Caco-2 (cell line): ENCODE measurements at regions not wholly inside any gene's neighbourhood (a gene's known extent, or its start where the extent isn't known, plus 50 kb on each side); places are given as distances from the start of the nearest gene placed in this dataset.

Source experiments
- BruUV-seq: library from RNA; stranded (reverse); fragments of 400-500 nt; replicated peaks from 2 replicates; lab custom pipeline; 2021; lab: Mats Ljungman, UMichigan
- CTCF ChIA-PET: fragments of 300-600 bp; sonication (Branson Sonifier 250); formaldehyde crosslinking; loops from one replicate; lab custom pipeline; 2022; ENCODE audit warnings: antibody characterized with exemption; lab: Charles Lee
- POLR2A ChIA-PET: fragments of 300-600 bp; sonication (Branson Sonifier 250); formaldehyde crosslinking; loops from one replicate; lab custom pipeline; 2022; ENCODE audit warnings: antibody characterized with exemption; lab: Charles Lee
- DNase-seq, 2 experiments: peaks; one replicate each; pipeline versions ENCODE4 v3.0.0 to v3.0.0-alpha.2; 2020 to 2022
- H3K27me3 ChIP-seq: replicated peaks from 2 replicates; pipeline ENCODE4 v1.6.0; 2011; ENCODE audit warnings: low read length; ENCODE audit not compliant: control insufficient read depth, insufficient read depth
- H3K36me3 ChIP-seq: 2 replicates; pipeline ENCODE4 v1.5.1; 2011; ENCODE audit warnings: low read length; ENCODE audit not compliant: control insufficient read depth, insufficient read depth
- H3K4me1 ChIP-seq: fragments of 250-450 bp; sonication (Bioruptor Pico); 2 replicates; pipeline ENCODE4 v1.5.1; 2020; ENCODE audit warnings: mild to moderate bottlenecking
- H3K4me3 ChIP-seq: 2 replicates; pipeline ENCODE4 v1.5.1; 2011; ENCODE audit warnings: low read depth, mild to moderate bottlenecking, control low read depth, low read length
- H3K9me3 ChIP-seq: fragments of 250-450 bp; sonication (Bioruptor Pico); 2 replicates; pipeline ENCODE4 v1.5.1; 2020; ENCODE audit warnings: mild to moderate bottlenecking, moderate library complexity
- H3K27ac Mint-ChIP-seq: one replicate; pipeline ENCODE4 v1.8.0; 2022; ENCODE audit warnings: mixed read lengths; ENCODE audit not compliant: unreplicated experiment
- H3K27me3 Mint-ChIP-seq: one replicate; pipeline ENCODE4 v1.8.0; 2022; ENCODE audit warnings: mixed read lengths; ENCODE audit not compliant: insufficient read depth, unreplicated experiment
- H3K36me3 Mint-ChIP-seq: one replicate; pipeline ENCODE4 v1.8.0; 2022; ENCODE audit warnings: mild to moderate bottlenecking, mixed read lengths; ENCODE audit not compliant: insufficient read depth, unreplicated experiment
- H3K4me1 Mint-ChIP-seq: one replicate; pipeline ENCODE4 v1.8.0; 2022; ENCODE audit warnings: low read depth, mixed read lengths; ENCODE audit not compliant: unreplicated experiment
- H3K4me3 Mint-ChIP-seq: one replicate; pipeline ENCODE4 v1.8.0; 2022; ENCODE audit warnings: mild to moderate bottlenecking, moderate library complexity, mixed read lengths; ENCODE audit not compliant: unreplicated experiment
- H3K9me3 Mint-ChIP-seq: one replicate; pipeline ENCODE4 v1.8.0; 2022; ENCODE audit warnings: mixed read lengths; ENCODE audit not compliant: unreplicated experiment
- intact Hi-C: fragments of 100-400 bp; cut with micrococcal nuclease; formaldehyde crosslinking; loops from one replicate; pipeline ENCODE4 v1.10.0; 2022; ENCODE audit not compliant: unreplicated experiment
- TF ChIP-seq, protein P1 (sequence below), 2 experiments: fragments of 200-600 bp in 1 of 2; IDR thresholded peaks; 1 replicate in 1 of 2; 2 replicates in 1 of 2; pipeline versions ENCODE4 v1.5.1 to v1.8.0; 2011 to 2022; ENCODE audit warnings: antibody characterized with exemption in 1 of 2, control low read depth in 1 of 2, inconsistent platforms in 1 of 2, low read depth in 1 of 2, low read length in 1 of 2, mild to moderate bottlenecking in 1 of 2, moderate library complexity in 1 of 2; ENCODE audit not compliant: insufficient read depth in 1 of 2, severe bottlenecking in 1 of 2, unreplicated experiment in 1 of 2

DNA sequence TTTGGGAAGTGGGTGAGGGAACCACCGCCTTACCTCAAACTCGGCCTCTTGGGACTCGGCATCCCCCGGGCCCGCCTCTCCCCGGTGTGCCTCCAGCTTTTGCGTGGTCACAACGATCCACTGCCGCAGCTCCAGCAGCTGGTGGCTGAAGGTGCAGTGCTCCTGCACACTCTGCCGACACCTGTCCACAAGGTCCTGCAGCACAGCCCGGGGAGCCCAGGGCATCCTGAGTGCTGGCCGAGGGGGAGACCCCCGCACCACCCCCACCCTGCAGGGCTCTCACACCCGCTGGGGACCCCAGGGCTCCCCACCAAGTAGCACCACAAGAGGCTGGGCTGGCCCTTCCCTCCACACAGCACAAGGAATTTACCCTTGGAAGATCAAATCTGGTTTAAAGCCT, 76.6 kb downstream of the SYNE3 start:
- H3K4me1 Mint-ChIP-seq: peaks cover 11% of the 10 kb centered on the region
- no peak overlapping the region for H3K27ac Mint-ChIP-seq
- no peaks in the 10 kb centered on the region for H3K36me3 Mint-ChIP-seq
- no peaks in the 10 kb centered on the region for H3K27me3 Mint-ChIP-seq
- no TSS peak for BruUV-seq
- TF ChIP-seq, protein P1, sequence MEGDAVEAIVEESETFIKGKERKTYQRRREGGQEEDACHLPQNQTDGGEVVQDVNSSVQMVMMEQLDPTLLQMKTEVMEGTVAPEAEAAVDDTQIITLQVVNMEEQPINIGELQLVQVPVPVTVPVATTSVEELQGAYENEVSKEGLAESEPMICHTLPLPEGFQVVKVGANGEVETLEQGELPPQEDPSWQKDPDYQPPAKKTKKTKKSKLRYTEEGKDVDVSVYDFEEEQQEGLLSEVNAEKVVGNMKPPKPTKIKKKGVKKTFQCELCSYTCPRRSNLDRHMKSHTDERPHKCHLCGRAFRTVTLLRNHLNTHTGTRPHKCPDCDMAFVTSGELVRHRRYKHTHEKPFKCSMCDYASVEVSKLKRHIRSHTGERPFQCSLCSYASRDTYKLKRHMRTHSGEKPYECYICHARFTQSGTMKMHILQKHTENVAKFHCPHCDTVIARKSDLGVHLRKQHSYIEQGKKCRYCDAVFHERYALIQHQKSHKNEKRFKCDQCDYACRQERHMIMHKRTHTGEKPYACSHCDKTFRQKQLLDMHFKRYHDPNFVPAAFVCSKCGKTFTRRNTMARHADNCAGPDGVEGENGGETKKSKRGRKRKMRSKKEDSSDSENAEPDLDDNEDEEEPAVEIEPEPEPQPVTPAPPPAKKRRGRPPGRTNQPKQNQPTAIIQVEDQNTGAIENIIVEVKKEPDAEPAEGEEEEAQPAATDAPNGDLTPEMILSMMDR (IDR thresholded peaks at IDR 0.05; ENCODE audit: insufficient read depth in 1 of 2, low read depth in 1 of 2, low read length in 1 of 2, severe bottlenecking in 1 of 2, unreplicated experiment in 1 of 2): no peak
- CTCF ChIA-PET: no interaction called here
- Histone ChIP-seq H3K36me3 (no peaks in the 10 kb centered on the region; the same call in 1 of the 2 replicates), H3K27me3 (no peaks in the 10 kb centered on the region), H3K4me3 (no peak overlapping the region), H3K4me1 (peaks cover 26% of the 10 kb centered on the region), H3K9me3 (no peaks in the 10 kb centered on the region)
- intact Hi-C loops: loop anchor here (10.0 kb wide), 1 partner anchor 555 kb away; no protein-coding TSS in a partner anchor
- H3K4me3 Mint-ChIP-seq: no peak overlapping the region
- POLR2A ChIA-PET: no interaction called here
- no peaks in the 10 kb centered on the region for H3K9me3 Mint-ChIP-seq
- no peak for DNase-seq

DNA sequence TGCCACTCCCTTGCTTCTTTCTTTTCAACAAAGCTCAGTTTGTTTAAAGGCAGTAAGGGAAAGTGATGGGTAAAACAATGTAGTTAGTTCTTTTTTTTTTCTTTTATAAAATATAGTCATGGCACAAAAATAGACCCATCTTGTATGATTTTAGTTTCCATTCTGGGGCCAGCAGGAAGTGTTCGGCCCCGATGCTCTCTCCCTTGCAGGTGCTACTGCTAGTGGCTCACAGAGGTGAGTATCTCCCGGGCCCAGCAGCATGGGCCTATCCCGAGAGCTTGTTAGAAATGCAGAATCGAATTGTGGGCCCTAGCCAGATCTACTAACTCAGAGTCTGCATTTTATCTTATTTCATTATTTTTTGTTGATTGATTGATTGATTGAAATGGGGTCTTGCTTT, 78.7 kb downstream of the SYNE3 start:
- H3K27me3 ChIP-seq: no peaks in the 10 kb centered on the region
- intact Hi-C loops: no loop called here
- DNase-seq: no peak
- no peaks in the 10 kb centered on the region for H3K36me3 Mint-ChIP-seq
- no TSS peak for BruUV-seq
- TF ChIP-seq, protein P1 (IDR thresholded peaks at IDR 0.05; ENCODE audit: insufficient read depth in 1 of 2, low read depth in 1 of 2, low read length in 1 of 2, severe bottlenecking in 1 of 2, unreplicated experiment in 1 of 2): no peak
- H3K9me3 ChIP-seq: no peaks in the 10 kb centered on the region
- peaks cover 6% of the 10 kb centered on the region for H3K4me1 Mint-ChIP-seq
- ChIA-PET CTCF (interaction anchor here (0.5 to 1.5 kb wide), 2 partner anchors 79 to 89 kb away, joined by 3 to 4 read pairs; partner anchors contain the start of gene SYNE3), POLR2A (no interaction called here)
- H3K4me1 ChIP-seq: peaks cover 7% of the 10 kb centered on the region; the same call in 1 of the 2 replicates
- H3K4me3 Mint-ChIP-seq: no peak overlapping the region
- H3K27ac Mint-ChIP-seq: no peak overlapping the region
- H3K4me3 ChIP-seq: no peak overlapping the region
- peaks cover 1% of the 10 kb centered on the region; the same call in 1 of the 2 replicates for H3K36me3 ChIP-seq
- no peaks in the 10 kb centered on the region for H3K9me3 Mint-ChIP-seq
- no peaks in the 10 kb centered on the region for H3K27me3 Mint-ChIP-seq

DNA sequence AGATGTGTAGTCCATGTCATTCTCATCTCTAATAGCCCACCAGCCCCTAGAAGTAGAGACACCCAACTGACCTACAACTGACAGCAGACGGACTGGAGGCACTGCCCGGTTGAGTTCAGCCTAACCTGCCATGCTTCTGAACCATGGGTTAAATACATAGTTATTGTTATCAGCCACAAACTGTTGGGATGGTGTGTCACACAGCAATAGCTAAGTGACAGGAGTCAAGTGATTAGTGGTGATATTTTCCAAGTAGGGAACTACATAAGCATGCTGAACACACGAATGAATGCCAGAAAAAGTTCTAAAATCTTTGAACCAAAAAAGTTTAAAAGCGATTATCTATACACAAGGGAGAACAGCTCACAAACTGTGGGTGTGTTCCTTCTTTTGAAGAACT, 80.1 kb downstream of the SYNE3 start:
- DNase-seq: no peak
- H3K27me3 ChIP-seq: no peaks in the 10 kb centered on the region
- Mint-ChIP-seq H3K4me3 (no peak overlapping the region), H3K36me3 (peaks cover 6% of the 10 kb centered on the region), H3K27ac (no peak overlapping the region), H3K27me3 (no peaks in the 10 kb centered on the region), H3K4me1 (no peaks in the 10 kb centered on the region), H3K9me3 (no peaks in the 10 kb centered on the region)
- H3K4me3 ChIP-seq: no peak overlapping the region
- no peaks in the 10 kb centered on the region for H3K4me1 ChIP-seq
- no TSS peak for BruUV-seq
- intact Hi-C loops: no loop called here
- TF ChIP-seq, protein P1 (IDR thresholded peaks at IDR 0.05; ENCODE audit: insufficient read depth in 1 of 2, low read depth in 1 of 2, low read length in 1 of 2, severe bottlenecking in 1 of 2, unreplicated experiment in 1 of 2): no peak
- CTCF ChIA-PET: no interaction called here
- H3K36me3 ChIP-seq: peaks cover 2% of the 10 kb centered on the region; the same call in 1 of the 2 replicates
- POLR2A ChIA-PET: no interaction called here
- no peaks in the 10 kb centered on the region for H3K9me3 ChIP-seq
